Neural progenitor cell (in vitro differentiated cells): ENCODE measurements at regions not wholly inside any gene's neighbourhood (a gene's known extent, or its start where the extent isn't known, plus 50 kb on each side); places are given as distances from the start of the nearest gene placed in this dataset.

Source experiments
- DNase-seq: peaks from one replicate; pipeline ENCODE4 v3.0.0-alpha.2; 2016; ENCODE audit warnings: low spot score
- H2AFZ ChIP-seq: fragments of 200-600 bp; sonication (generic); replicated peaks from 2 replicates; pipeline ENCODE4 v1.6.1; 2016; ENCODE audit warnings: antibody characterized with exemption
- H3F3A ChIP-seq: fragments of 200-600 bp; sonication (generic); 2 replicates; pipeline ENCODE4 v1.6.1; 2016; ENCODE audit warnings: antibody characterized with exemption, low read depth
- H3K27ac ChIP-seq: fragments of 200-600 bp; sonication (generic); 2 replicates; pipeline ENCODE4 v1.5.1; 2016; ENCODE audit warnings: mild to moderate bottlenecking
- H3K27me3 ChIP-seq: fragments of 200-600 bp; sonication (generic); 2 replicates; pipeline ENCODE4 v1.6.1; 2016; ENCODE audit warnings: mild to moderate bottlenecking, moderate library complexity
- H3K36me3 ChIP-seq: fragments of 200-600 bp; sonication (generic); 2 replicates; pipeline ENCODE4 v1.5.1; 2016
- H3K4me1 ChIP-seq: fragments of 200-600 bp; sonication (generic); 2 replicates; pipeline ENCODE4 v1.6.1; 2016; ENCODE audit warnings: mixed run types
- H3K4me2 ChIP-seq: fragments of 200-600 bp; sonication (generic); 2 replicates; pipeline ENCODE4 v1.6.1; 2016
- H3K4me3 ChIP-seq: fragments of 200-600 bp; sonication (generic); 2 replicates; pipeline ENCODE4 v1.5.1; 2016
- H3K79me2 ChIP-seq: fragments of 200-600 bp; sonication (generic); 2 replicates; pipeline ENCODE4 v1.6.1; 2016; ENCODE audit warnings: low read depth
- H3K9ac ChIP-seq: fragments of 200-600 bp; sonication (generic); 2 replicates; pipeline ENCODE4 v1.6.1; 2016
- H3K9me3 ChIP-seq: fragments of 200-600 bp; sonication (generic); 2 replicates; pipeline ENCODE4 v1.5.1; 2016; ENCODE audit warnings: low read depth
- H4K20me1 ChIP-seq: fragments of 200-600 bp; sonication (generic); 2 replicates; pipeline ENCODE4 v1.6.1; 2016; ENCODE audit warnings: low read depth
- H3K27ac Mint-ChIP-seq: 3 replicates; pipeline ENCODE4 v1.8.0; 2021; ENCODE audit warnings: mixed read lengths
- H3K27me3 Mint-ChIP-seq: 2 replicates; pipeline ENCODE4 v1.8.0; 2022; ENCODE audit warnings: low read depth, mild to moderate bottlenecking, inconsistent platforms, moderate library complexity, mixed read lengths; ENCODE audit not compliant: insufficient read depth
- H3K36me3 Mint-ChIP-seq: 3 replicates; pipeline ENCODE4 v1.8.0; 2021; ENCODE audit warnings: mixed read lengths
- H3K4me1 Mint-ChIP-seq: 3 replicates; pipeline ENCODE4 v1.8.0; 2021; ENCODE audit warnings: mixed read lengths
- H3K4me3 Mint-ChIP-seq: 3 replicates; pipeline ENCODE4 v1.8.0; 2021; ENCODE audit warnings: mild to moderate bottlenecking, moderate library complexity, mixed read lengths
- H3K9me3 Mint-ChIP-seq: 3 replicates; pipeline ENCODE4 v1.8.0; 2020; ENCODE audit warnings: mixed read lengths
- CTCF ChIP-seq: fragments of 200-600 bp; sonication (generic); IDR thresholded peaks from 2 replicates; pipeline ENCODE4 v1.5.1; 2017; ENCODE audit warnings: antibody characterized with exemption, mild to moderate bottlenecking
- EZH2 ChIP-seq: fragments of 200-600 bp; sonication (generic); IDR thresholded peaks from 2 replicates; pipeline ENCODE4 v1.6.1; 2017; ENCODE audit warnings: antibody characterized with exemption, mild to moderate bottlenecking, moderate library complexity
- EZH2phosphoT487 ChIP-seq: fragments of 200-600 bp; sonication (generic); IDR thresholded peaks from 2 replicates; pipeline ENCODE4 v1.6.1; 2017; ENCODE audit warnings: antibody characterized with exemption

GRCh38 chrX:1099146-1099770 is 113.2 kb downstream of the CRLF2 start:
- DNase-seq = no peak
- Mint-ChIP-seq H3K36me3 (no peaks in the 10 kb centered on the region), H3K27me3 (peaks cover 37% of the 10 kb centered on the region), H3K9me3 (peaks cover 28% of the 10 kb centered on the region), H3K27ac (no peak overlapping the region), H3K4me1 (peaks cover 7% of the 10 kb centered on the region), H3K4me3 (no peak overlapping the region)
- Histone ChIP-seq H3K4me1 (peaks cover 2% of the 10 kb centered on the region), H4K20me1 (no peaks in the 10 kb centered on the region), H3K4me3 (no peak overlapping the region), H3K4me2 (no peak overlapping the region), H3K36me3 (no peaks in the 10 kb centered on the region), H3K79me2 (no peaks in the 10 kb centered on the region), H3F3A (peaks cover 9% of the 10 kb centered on the region), H3K27me3 (no peaks in the 10 kb centered on the region), H3K9me3 (no peaks in the 10 kb centered on the region), H3K9ac (no peak overlapping the region), H2AFZ (no peak overlapping the region), H3K27ac (no peak overlapping the region)
- TF ChIP-seq CTCF = no peak
- no peak for TF ChIP-seq EZH2
- no peak for TF ChIP-seq EZH2phosphoT487

GRCh38 chrX:1097328-1097727 is 115.1 kb downstream of the CRLF2 start:
- Histone ChIP-seq H3K9me3 (no peaks in the 10 kb centered on the region), H3K4me3 (no peak overlapping the region)
- peak overlapping the region; percentile 69 for H3K27ac Mint-ChIP-seq

GRCh38 chrX:1094566-1095333 is 117.7 kb downstream of the CRLF2 start:
- peaks cover 28% of the 10 kb centered on the region for H3K9me3 Mint-ChIP-seq
- Histone ChIP-seq H4K20me1 (no peaks in the 10 kb centered on the region), H3K27ac (no peak overlapping the region), H3K36me3 (no peaks in the 10 kb centered on the region), H3K4me3 (no peak overlapping the region), H3F3A (no peaks in the 10 kb centered on the region), H3K79me2 (no peaks in the 10 kb centered on the region), H3K4me1 (peaks cover 10% of the 10 kb centered on the region), H3K9me3 (no peaks in the 10 kb centered on the region), H2AFZ (no peak overlapping the region), H3K4me2 (no peak overlapping the region), H3K27me3 (no peaks in the 10 kb centered on the region), H3K9ac (no peak overlapping the region)
- H3K27ac Mint-ChIP-seq = no peak overlapping the region
- peaks cover 19% of the 10 kb centered on the region for H3K4me1 Mint-ChIP-seq
- peaks cover 2% of the 10 kb centered on the region for H3K36me3 Mint-ChIP-seq
- no peak for TF ChIP-seq EZH2
- no peak for TF ChIP-seq EZH2phosphoT487
- TF ChIP-seq CTCF = no peak
- H3K27me3 Mint-ChIP-seq = peaks cover 38% of the 10 kb centered on the region
- DNase-seq = no peak
- H3K4me3 Mint-ChIP-seq = no peak overlapping the region

More at GRCh38 chrX:1097328-1097727, 115.1 kb downstream of the CRLF2 start:
- Mint-ChIP-seq H3K9me3 (peaks cover 28% of the 10 kb centered on the region), H3K4me3 (no peak overlapping the region), H3K4me1 (peaks cover 19% of the 10 kb centered on the region), H3K36me3 (no peaks in the 10 kb centered on the region), H3K27me3 (peaks cover 41% of the 10 kb centered on the region)
- no peak for TF ChIP-seq EZH2phosphoT487
- DNase-seq = no peak
- H3F3A ChIP-seq = no peaks in the 10 kb centered on the region
- no peak overlapping the region for H3K4me2 ChIP-seq
- no peaks in the 10 kb centered on the region for H3K27me3 ChIP-seq
- H3K27ac ChIP-seq = no peak overlapping the region
- no peak overlapping the region for H3K9ac ChIP-seq
- no peaks in the 10 kb centered on the region for H3K36me3 ChIP-seq
- H2AFZ ChIP-seq = no peak overlapping the region
- no peaks in the 10 kb centered on the region for H3K79me2 ChIP-seq
- peaks cover 10% of the 10 kb centered on the region for H3K4me1 ChIP-seq
- H4K20me1 ChIP-seq = no peaks in the 10 kb centered on the region
